Testis (tissue), 2 donors: ENCODE measurements at regions not wholly inside any gene's neighbourhood (a gene's known extent, or its start where the extent isn't known, plus 50 kb on each side); places are given as distances from the start of the nearest gene placed in this dataset.

Experiments
- DNase-seq: peaks from one replicate; pipeline ENCODE4 v3.0.0-alpha.2; 2019
- H3K27ac ChIP-seq, 2 donors: fragments of 200-600 bp; sonication (generic); one replicate each; pipeline ENCODE4 v1.5.1; 2019
- H3K27me3 ChIP-seq: fragments of 200-600 bp; sonication (generic); one replicate; pipeline ENCODE4 v1.5.1; 2019
- H3K36me3 ChIP-seq: fragments of 200-600 bp; sonication (generic); one replicate; pipeline ENCODE4 v1.5.1; 2017; ENCODE audit warnings: low read depth; ENCODE audit errors: missing control alignments
- H3K4me1 ChIP-seq: fragments of 200-600 bp; sonication (generic); one replicate; pipeline ENCODE4 v1.5.1; 2019
- H3K4me3 ChIP-seq, 2 donors: fragments of 200-600 bp; sonication (generic); one replicate each; pipeline ENCODE4 v1.5.1; 2017 to 2019
- H3K9me3 ChIP-seq: fragments of 200-600 bp; sonication (generic); one replicate; pipeline ENCODE4 v1.5.1; 2017
- CTCF ChIP-seq, 3 experiments: fragments of 450-650 bp in 2 of 3; fragments of 200-600 bp in 1 of 3; sonication (generic) in 1 of 3; IDR thresholded peaks; one replicate each; pipeline ENCODE4 v1.5.1; 2016 to 2019; ENCODE audit warnings: antibody characterized with exemption in 3 of 3, mild to moderate bottlenecking in 2 of 3, moderate library complexity in 1 of 3
- POLR2A ChIP-seq: fragments of 450-650 bp; IDR thresholded peaks from one replicate; pipeline ENCODE4 v1.6.1; 2017; ENCODE audit warnings: antibody characterized with exemption, mild to moderate bottlenecking, moderate library complexity
- WGBS, 2 donors: methylation state at CpG; one replicate each; pipeline ENCODE4 v1.1.5; 2018; 5-methylcytosine and 5-hydroxymethylcytosine counted together
- intact Hi-C: fragments of 100-400 bp; cut with DNase I; formaldehyde crosslinking; loops from one replicate; pipeline ENCODE4 v1.15.1; 2023; ENCODE audit warnings: low total_unique reads

DNA sequence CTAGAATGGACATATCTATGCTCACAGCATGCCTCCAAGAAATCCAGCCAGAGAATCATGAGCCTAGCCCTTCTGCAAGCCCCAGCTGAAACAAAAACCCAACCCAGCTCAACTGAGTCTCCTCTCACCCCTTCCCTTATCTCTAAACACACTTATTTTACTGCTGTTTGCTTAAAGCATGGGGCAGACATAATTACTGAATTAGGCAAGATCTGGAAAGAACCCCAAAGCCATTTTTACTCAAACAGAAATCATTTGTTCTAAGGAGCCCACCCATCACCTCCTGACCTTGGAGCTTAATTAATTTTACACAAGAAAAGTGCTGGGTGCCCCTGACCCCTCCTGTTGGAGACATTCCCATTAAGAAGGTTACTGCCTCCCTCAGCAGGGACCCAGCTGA is 291.6 kb downstream of the MAFB start:
- Histone ChIP-seq H3K4me3 (no peak overlapping the region), H3K4me1 (no peaks in the 10 kb centered on the region), H3K36me3 (no peaks in the 10 kb centered on the region), H3K9me3 (no peaks in the 10 kb centered on the region), H3K27me3 (no peaks in the 10 kb centered on the region), H3K27ac (no peak overlapping the region)
- intact Hi-C loops = no loop called here
- TF ChIP-seq POLR2A (no peak), CTCF (IDR thresholded peaks at IDR 0.05) (no peak)
- no peak for DNase-seq

- no peaks in the 10 kb centered on the region for H3K9me3 ChIP-seq
- H3K27me3 ChIP-seq = no peaks in the 10 kb centered on the region
- TF ChIP-seq POLR2A (no peak), CTCF (IDR thresholded peaks at IDR 0.05) (no peak)
- DNase-seq = no peak
- no peak overlapping the region for H3K27ac ChIP-seq
- H3K36me3 ChIP-seq = no peaks in the 10 kb centered on the region
- 87 to 93% methylated on average over 8 of the region's 8 CpGs for WGBS, 2 donors
- H3K4me3 ChIP-seq = no peak overlapping the region
- no peaks in the 10 kb centered on the region for H3K4me1 ChIP-seq
- intact Hi-C loops = no loop called here
These were observed 295.6 kb downstream of the MAFB start for GRCh38 chr20:40393197-40394079.

GRCh38 chr20:40390654-40391053 is 298.4 kb downstream of the MAFB start:
- WGBS, 2 donors = 71 to 87% methylated on average over 2 of the region's 2 CpGs
- Histone ChIP-seq H3K27ac (no peak overlapping the region), H3K27me3 (no peaks in the 10 kb centered on the region), H3K4me3 (no peak overlapping the region), H3K9me3 (no peaks in the 10 kb centered on the region), H3K36me3 (no peaks in the 10 kb centered on the region), H3K4me1 (no peaks in the 10 kb centered on the region)
- no peak for TF ChIP-seq POLR2A
- no peak for TF ChIP-seq CTCF (IDR thresholded peaks at IDR 0.05)
- no peak for DNase-seq
- intact Hi-C loops = no loop called here

- 61 to 62% methylated on average over 7 of the region's 7 CpGs for WGBS, 2 donors
- Histone ChIP-seq H3K4me1 (no peaks in the 10 kb centered on the region), H3K9me3 (no peaks in the 10 kb centered on the region), H3K27me3 (no peaks in the 10 kb centered on the region), H3K27ac (no peak overlapping the region), H3K36me3 (no peaks in the 10 kb centered on the region), H3K4me3 (no peak overlapping the region)
- TF ChIP-seq CTCF (IDR thresholded peaks at IDR 0.05) (no peak), POLR2A (no peak)
- intact Hi-C loops = no loop called here
- no peak for DNase-seq
These were observed 318.2 kb downstream of the MAFB start for GRCh38 chr20:40370800-40371199.

GRCh38 chr20:40368876-40369275 is 320.2 kb downstream of the MAFB start:
- Histone ChIP-seq H3K4me1 (no peaks in the 10 kb centered on the region), H3K27ac (no peak overlapping the region), H3K4me3 (no peak overlapping the region), H3K9me3 (no peaks in the 10 kb centered on the region), H3K36me3 (no peaks in the 10 kb centered on the region), H3K27me3 (no peaks in the 10 kb centered on the region)
- no peak for DNase-seq
- no peak for TF ChIP-seq CTCF (IDR thresholded peaks at IDR 0.05)
- TF ChIP-seq POLR2A = no peak
- intact Hi-C loops = no loop called here
